BE2C (cell line): ENCODE measurements at regions not wholly inside any gene's neighbourhood (a gene's known extent, or its start where the extent isn't known, plus 50 kb on each side); places are given as distances from the start of the nearest gene placed in this dataset.

Experiments
- DNase-seq: peaks from one replicate; pipeline ENCODE4 v3.0.0-alpha.2; 2020
- H3K27me3 ChIP-seq: fragments of 250-450 bp; sonication (Bioruptor Pico); 2 replicates; pipeline ENCODE4 v1.5.1; 2020; ENCODE audit warnings: mild to moderate bottlenecking
- H3K36me3 ChIP-seq: fragments of 250-450 bp; sonication (Bioruptor Pico); 2 replicates; pipeline ENCODE4 v1.5.1; 2020; ENCODE audit warnings: mild to moderate bottlenecking
- H3K4me1 ChIP-seq: fragments of 250-450 bp; sonication (Bioruptor Pico); 2 replicates; pipeline ENCODE4 v1.5.1; 2020
- H3K4me3 ChIP-seq: 2 replicates; pipeline ENCODE4 v1.5.1; 2011; ENCODE audit warnings: low read depth, low read length
- H3K9me3 ChIP-seq: fragments of 250-450 bp; sonication (Bioruptor Pico); 2 replicates; pipeline ENCODE4 v1.5.1; 2020
- CTCF ChIP-seq: IDR thresholded peaks from 2 replicates; pipeline ENCODE4 v1.5.1; 2012; ENCODE audit warnings: mild to moderate bottlenecking, low read depth, low read length

GRCh38 chr5:65077653-65078052 is 308.9 kb downstream of the CWC27 start:
- no peak for DNase-seq
- Histone ChIP-seq H3K9me3 (no peaks in the 10 kb centered on the region), H3K36me3 (no peaks in the 10 kb centered on the region), H3K27me3 (no peaks in the 10 kb centered on the region), H3K4me3 (no peak overlapping the region), H3K4me1 (peaks cover 4% of the 10 kb centered on the region)
- TF ChIP-seq CTCF = no peak

- no peaks in the 10 kb centered on the region for H3K36me3 ChIP-seq
- H3K4me3 ChIP-seq = no peak overlapping the region
- no peak for DNase-seq
- H3K9me3 ChIP-seq = no peaks in the 10 kb centered on the region
- TF ChIP-seq CTCF = no peak
- no peaks in the 10 kb centered on the region for H3K27me3 ChIP-seq
- peaks cover 4% of the 10 kb centered on the region for H3K4me1 ChIP-seq
Measured at GRCh38 chr5:65078331-65078730, 309.6 kb downstream of the CWC27 start.

- Histone ChIP-seq H3K4me3 (no peak overlapping the region), H3K4me1 (no peaks in the 10 kb centered on the region), H3K36me3 (no peaks in the 10 kb centered on the region), H3K27me3 (no peaks in the 10 kb centered on the region), H3K9me3 (no peaks in the 10 kb centered on the region)
- DNase-seq = no peak
- no peak for TF ChIP-seq CTCF
Measured at GRCh38 chr5:65081071-65081470, 312.3 kb downstream of the CWC27 start.

GRCh38 chr5:65084795-65085515 is 316.2 kb downstream of the CWC27 start:
- no peaks in the 10 kb centered on the region for H3K36me3 ChIP-seq
- H3K27me3 ChIP-seq = no peaks in the 10 kb centered on the region
- H3K9me3 ChIP-seq = no peaks in the 10 kb centered on the region
- DNase-seq = no peak
- H3K4me3 ChIP-seq = no peak overlapping the region
- H3K4me1 ChIP-seq = no peaks in the 10 kb centered on the region
- TF ChIP-seq CTCF = no peak

GRCh38 chr5:65085516-65085850 is 316.8 kb downstream of the CWC27 start:
- TF ChIP-seq CTCF = no peak
- Histone ChIP-seq H3K9me3 (no peaks in the 10 kb centered on the region), H3K4me1 (no peaks in the 10 kb centered on the region), H3K36me3 (no peaks in the 10 kb centered on the region), H3K27me3 (no peaks in the 10 kb centered on the region), H3K4me3 (no peak overlapping the region)
- DNase-seq = no peak

- no peak for DNase-seq
- no peak for TF ChIP-seq CTCF
- no peaks in the 10 kb centered on the region for H3K36me3 ChIP-seq
- no peaks in the 10 kb centered on the region; the same call in 1 of the 2 replicates for H3K9me3 ChIP-seq
- no peak overlapping the region for H3K4me3 ChIP-seq
- no peaks in the 10 kb centered on the region for H3K27me3 ChIP-seq
- H3K4me1 ChIP-seq = no peaks in the 10 kb centered on the region
Measured at GRCh38 chr5:65086234-65086890, 317.6 kb downstream of the CWC27 start.
